ENCODE measurements at regions not wholly inside any gene's neighbourhood (a gene's known extent, or its start where the extent isn't known, plus 50 kb on each side); places are given as distances from the start of the nearest gene placed in this dataset.
"Not testable (repeated sequence)": the region's sequence is repeated elsewhere in the genome, so short reads cannot be mapped to it uniquely, and the experiment has no call there.

DNA sequence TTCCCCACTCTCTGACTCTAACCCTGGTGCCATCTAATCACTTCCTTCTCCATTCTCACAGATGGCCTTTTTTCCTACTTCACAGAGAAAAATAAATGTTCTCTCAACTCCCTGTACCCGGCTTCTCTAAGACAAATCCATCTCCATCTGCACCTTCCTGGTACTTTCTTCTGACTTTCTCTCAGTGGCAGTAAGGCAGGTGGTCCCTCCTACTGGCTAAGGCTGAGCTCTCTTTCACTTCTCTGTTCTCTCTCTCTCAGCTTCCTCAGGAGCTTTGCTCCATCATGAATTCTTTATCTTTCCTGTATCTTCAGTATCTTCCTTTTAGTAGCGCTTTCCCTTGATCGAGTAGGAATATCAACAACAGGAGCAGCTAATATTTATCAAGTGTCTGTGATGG lies 421.6 kb downstream of the TMEM135 start:
- DNase-seq (ENCODE audit: low read depth, low spot score), result no peak
- no peak overlapping the region for H3K4me3 ChIP-seq (ENCODE audit: low read length)

DNA sequence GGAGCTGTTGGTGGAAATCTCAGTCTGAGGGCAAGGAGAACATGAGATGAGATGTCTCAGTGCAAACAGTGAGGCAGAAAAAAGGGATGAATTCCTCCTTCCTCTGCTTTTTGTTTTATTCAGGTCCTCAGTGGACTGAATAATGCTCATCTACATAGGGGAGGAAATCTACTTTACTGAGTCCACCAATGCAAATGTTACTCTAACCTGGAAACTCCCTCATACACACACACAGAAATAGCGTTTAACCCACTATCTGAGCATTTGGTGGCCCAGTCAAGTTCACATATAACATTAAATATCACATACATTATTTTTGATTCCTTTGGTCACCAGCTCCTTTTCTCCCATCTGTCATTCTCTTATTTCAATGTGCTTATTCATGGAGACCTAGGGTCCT lies 418.8 kb downstream of the TMEM135 start:
- no peak overlapping the region for H3K4me3 ChIP-seq (ENCODE audit: low read length)
- no peak for DNase-seq (ENCODE audit: low read depth, low spot score)

DNA sequence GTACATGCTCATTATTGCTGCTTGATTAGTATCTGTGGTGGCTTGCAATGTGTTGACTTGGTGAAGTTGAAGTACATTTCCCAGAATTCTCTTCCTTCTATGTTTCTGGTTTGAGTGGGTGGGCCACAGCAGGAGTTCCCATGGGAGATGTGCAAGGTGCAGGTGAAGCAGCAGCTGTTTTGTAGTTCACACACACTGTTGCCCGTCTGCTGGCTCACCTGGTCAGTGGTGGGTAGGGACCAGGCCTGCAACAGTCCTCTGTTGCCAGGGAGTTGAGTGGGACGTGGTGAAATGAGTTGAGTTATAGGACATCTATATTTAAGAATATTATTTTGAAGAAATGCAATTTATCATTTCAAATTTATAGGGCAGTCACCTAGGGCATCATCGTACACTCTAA lies 417.4 kb downstream of the TMEM135 start:
- H3K4me3 ChIP-seq (ENCODE audit: low read length), result no peak overlapping the region
- no peak for DNase-seq (ENCODE audit: low read depth, low spot score)

DNA sequence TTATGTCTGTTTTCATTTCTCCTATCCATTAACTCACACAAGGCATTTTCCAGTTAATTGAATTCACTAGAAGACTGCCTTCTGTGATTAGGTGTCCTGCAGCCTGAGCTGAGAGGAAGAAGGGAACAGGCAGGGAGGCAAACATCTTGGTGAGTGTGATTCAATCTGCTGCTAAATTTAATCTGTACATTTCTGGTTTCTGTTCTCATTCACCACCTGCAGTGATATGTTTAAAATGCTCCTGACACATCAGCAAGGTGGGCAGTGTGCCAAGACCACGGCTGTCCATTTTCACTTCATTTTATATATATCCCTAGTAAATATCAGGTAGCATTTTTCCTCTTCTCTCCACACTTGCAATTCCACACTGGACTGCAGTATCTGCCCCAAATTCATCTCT lies 416.5 kb downstream of the TMEM135 start:
- no peak for DNase-seq (ENCODE audit: low read depth, low spot score)
- H3K4me3 ChIP-seq (ENCODE audit: low read length), result no peak overlapping the region

DNA sequence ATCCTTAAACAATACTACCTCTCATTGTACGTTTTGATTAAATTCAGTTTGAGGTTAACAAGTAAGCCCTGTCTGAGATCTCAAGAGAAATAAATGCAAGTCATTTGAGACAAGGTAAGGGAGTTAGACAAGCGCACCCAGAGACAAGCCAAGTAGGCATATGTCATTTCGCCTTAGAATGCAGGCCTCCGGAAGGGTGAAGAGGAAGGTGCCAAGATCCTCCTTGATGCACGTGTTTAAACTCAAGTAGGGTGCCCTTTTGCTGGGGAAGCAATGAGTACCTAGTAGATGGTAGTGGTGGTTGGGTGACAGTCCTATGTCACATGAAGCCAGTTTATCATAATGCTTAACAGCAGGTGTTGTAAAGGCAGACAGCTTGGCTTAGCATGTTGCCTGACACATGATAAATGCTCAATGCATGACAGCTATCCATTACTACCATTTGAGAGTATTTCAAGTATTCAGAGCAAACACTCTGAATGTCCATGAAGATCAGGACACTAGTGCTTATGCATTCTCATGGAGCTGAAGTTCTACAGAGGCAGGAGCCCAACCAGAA lies 415.9 kb downstream of the TMEM135 start:
- DNase-seq (ENCODE audit: low read depth, low spot score), result no peak

DNA sequence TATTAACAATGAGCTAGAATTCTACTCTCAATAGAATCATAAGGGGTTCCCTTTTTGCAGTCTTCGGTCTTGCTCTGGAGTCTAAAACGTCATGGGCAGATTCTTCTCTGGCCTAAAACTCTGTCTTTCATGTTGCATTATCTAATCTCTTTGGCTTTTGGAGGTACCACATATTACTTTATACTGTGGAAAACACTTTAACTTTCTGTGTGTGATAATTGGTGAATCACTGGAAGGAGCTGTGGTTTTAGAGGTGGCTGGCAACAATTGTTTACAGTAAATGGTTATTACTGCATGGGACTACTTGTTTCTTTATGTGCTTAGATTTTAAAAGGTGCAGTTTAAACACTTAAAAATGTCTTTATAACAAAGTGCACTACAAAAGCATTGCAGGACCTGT lies 414.3 kb downstream of the TMEM135 start:
- H3K4me3 ChIP-seq (ENCODE audit: low read length); DNase-seq (ENCODE audit: low read depth, low spot score): not testable (repeated sequence)

More for the DNA sequence above, 415.9 kb downstream of the TMEM135 start:
- H3K4me3 ChIP-seq (ENCODE audit: low read length), result no peak overlapping the region

DNA sequence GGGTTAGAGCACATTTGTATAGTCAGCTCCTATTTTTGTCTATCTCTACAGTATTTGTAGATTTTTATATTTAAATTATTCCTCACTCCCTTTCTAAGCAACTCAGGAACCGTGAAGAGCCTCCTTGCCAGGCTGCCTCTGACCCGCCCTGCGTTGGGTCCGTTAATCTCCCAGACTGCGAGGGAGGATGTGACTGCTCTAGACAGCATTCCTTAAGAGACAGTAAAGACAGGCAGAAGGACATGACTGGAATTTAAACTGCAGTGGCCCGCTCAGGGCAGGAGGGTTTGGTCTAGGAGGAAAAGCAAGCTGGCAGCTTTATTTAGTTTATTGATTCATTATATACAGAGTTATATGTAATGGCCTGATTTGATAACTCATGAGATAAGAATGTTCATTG lies 413.7 kb downstream of the TMEM135 start:
- DNase-seq (ENCODE audit: low read depth, low spot score), result no peak
- H3K4me3 ChIP-seq (ENCODE audit: low read length), result no peak overlapping the region

DNA sequence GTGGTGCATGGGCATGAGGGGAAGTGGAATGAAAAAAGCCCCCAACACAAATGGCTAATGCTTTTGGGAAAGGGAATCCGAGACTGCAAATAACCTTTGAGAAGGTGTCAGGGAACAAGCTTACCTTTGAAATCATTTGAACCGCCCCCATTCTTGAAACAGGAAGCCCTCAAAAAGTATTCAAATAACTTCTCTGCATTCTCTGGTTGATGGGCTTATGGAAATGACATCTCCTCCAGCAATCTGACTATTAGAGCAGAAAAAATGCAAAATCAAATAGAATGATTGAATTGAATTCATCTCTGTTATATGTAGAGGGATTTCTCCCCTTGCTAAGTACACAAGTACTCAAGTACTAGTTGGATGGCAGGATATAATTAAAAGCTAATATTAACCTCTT lies 409.9 kb downstream of the TMEM135 start:
- no peak overlapping the region for H3K4me3 ChIP-seq (ENCODE audit: low read length)
- DNase-seq (ENCODE audit: low read depth, low spot score), result no peak

DNA sequence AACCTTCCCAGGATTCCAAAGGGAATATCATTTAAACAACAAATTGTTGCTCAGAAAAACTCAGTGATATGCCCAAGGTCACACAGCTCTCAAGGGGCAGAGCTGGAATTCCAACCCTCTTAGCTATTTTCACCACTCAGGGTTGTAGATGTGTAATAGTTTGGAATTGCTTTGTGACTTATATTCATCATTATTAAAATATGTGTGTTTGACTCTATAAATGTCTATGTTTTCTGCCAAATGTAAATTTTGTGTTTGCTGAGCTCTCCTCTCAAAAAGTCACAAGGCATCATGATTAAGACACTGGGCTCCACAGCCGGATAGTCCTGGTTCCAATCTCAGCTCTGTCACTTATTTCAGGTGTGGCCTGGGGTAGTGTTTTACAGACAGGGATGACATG lies 407.3 kb downstream of the TMEM135 start:
- no peak for DNase-seq (ENCODE audit: low read depth, low spot score)
- no peak overlapping the region for H3K4me3 ChIP-seq (ENCODE audit: low read length)

DNA sequence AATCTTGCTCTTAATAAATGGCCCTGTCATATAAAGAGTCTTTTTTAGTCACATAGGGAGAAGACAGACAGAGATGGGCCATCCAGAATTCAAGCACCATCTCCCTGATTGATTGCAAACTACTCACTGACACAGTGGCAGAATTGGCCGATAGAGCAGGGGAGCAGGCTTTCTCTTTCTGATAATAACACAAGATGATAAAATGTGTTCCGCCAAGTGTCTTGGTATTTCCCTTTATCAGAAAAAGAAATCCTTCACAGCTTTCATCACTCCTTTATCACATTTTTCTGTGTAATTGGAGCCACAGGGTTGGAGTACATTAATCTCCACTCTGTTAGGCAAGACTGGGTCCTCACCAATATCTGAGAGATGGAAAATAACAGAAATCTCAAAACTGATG lies 406.0 kb downstream of the TMEM135 start:
- no peak overlapping the region for H3K4me3 ChIP-seq (ENCODE audit: low read length)

DNA sequence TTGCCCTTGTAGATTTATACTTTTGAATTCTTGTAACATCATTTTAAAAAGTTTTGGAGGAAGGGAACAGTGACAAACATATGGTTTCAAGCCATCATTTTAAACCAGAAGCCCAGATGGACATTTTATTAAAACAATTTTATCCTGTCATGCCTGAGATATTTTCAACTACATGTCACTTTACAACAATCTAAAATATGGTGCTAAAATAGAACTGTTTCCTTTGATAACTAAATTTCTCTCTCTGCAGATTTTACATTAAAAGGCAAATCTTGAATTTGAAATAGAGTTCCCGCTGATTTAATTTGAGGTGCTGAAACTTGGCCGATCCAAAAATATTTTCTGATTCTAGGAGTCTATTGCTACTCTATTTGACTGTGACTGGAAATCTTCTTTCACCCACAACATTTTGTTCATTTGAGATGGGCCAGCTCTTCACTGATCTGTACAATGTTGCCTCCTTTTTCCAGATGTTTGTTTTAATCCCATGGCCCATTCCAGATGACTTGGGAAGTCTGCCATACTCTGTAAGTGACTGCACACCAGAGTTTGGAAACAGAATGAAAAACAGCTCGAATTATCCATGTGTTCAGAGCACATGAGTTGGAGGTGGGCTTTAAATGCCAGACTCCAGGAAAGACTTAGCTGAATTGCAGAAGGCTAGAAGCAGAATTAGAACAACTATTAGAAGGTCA lies 402.5 kb downstream of the TMEM135 start:
- no peak overlapping the region for H3K4me3 ChIP-seq (ENCODE audit: low read length)
- no peak for DNase-seq (ENCODE audit: low read depth, low spot score)

More for the DNA sequence above, 406.0 kb downstream of the TMEM135 start:
- DNase-seq (ENCODE audit: low read depth, low spot score), result no peak

DNA sequence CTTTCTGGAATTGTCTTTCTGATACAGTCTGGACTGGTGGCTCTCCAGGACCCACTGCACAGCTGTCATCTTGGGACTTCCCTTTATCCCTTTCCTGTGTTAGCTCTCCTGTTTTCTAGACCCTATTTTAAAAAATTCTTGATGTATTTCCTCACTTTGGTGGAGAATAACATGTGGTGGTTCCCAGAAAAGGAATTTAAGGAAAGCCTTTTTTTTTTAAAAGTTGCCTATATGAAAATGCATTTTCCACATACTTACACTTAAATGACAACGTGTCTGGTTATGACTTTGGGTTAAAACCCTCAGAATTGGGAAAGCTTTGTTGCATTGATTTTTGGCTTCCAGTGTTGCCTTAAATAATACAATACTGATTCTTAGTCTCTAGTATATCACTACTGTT lies 400.7 kb downstream of the TMEM135 start:
- DNase-seq (ENCODE audit: low read depth, low spot score), result no peak
- H3K4me3 ChIP-seq (ENCODE audit: low read length), result no peak overlapping the region

DNA sequence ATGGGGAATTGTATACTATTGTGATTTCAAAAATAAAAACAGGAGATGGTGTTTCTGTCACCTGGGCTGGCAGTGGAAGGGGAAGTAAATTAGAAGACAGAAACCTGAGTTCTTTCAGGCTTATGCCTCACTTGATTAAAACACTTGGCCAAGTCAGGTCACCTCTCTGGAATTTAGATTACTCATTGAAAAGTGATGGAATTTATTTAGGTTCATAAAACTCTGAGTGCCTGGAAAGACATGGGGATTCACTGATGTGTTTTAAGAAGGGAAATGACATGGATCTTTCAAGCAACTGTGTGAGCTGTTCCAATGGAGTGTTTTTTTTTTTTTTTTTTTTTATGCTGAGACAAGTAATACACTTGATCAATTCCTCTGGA lies 400.1 kb downstream of the TMEM135 start:
- H3K4me3 ChIP-seq (ENCODE audit: low read length), result no peak overlapping the region
- no peak for DNase-seq (ENCODE audit: low read depth, low spot score)

DNA sequence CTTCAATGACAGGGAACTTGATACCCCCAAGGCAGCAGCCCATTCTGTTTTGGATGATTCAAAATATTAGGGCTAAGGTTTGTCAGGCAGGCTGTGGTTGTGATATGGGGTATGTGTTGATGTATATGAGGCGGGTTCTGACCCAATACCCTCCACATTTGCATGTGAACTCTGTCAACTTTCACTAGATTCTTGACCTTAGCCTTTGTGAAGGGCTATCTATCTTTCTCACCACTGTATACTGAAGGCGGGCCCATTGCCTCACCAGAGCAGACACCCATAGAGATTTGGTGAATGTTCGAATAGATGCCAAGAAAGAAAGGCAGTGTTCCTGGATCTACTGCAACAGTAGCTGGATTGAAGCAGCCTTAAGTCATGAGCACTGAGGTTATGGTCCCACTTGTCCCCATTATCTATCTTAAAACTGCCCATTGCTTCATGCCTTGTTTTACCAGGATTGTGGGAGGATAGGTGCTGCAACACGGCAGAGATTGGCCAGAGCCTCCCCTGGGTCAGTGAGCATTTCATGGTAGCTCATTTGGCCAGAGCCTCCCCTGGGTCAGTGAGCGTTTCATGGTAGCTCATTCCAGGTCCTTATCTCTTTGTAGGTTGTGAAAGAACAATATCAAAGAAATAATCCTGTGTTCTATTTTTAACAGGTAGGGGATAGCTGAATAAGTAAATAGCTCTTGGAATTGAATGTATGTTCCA lies 399.6 kb downstream of the TMEM135 start:
- no peak for DNase-seq (ENCODE audit: low read depth, low spot score)
- no peak overlapping the region for H3K4me3 ChIP-seq (ENCODE audit: low read length)

DNA sequence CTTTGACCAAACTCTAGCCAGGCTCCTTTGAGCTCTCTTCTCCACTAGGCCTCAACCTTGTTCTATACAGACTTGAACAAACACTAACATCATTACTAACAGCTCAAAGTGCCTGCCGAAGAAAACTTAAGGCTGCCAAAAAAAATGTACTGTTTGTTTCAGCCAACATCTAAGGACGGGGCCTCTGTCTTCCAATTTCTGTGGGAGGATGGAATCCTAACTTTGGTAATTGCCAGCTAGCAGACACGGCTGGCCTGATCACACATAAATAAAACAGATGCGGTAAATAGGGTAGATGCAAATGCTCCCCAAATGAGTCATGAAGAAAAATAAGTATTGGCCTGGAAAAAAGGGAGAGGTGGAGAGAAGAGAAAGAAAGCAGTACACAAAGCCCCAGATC lies 394.3 kb downstream of the TMEM135 start:
- H3K4me3 ChIP-seq (ENCODE audit: low read length), result no peak overlapping the region
- DNase-seq (ENCODE audit: low read depth, low spot score), result no peak

DNA sequence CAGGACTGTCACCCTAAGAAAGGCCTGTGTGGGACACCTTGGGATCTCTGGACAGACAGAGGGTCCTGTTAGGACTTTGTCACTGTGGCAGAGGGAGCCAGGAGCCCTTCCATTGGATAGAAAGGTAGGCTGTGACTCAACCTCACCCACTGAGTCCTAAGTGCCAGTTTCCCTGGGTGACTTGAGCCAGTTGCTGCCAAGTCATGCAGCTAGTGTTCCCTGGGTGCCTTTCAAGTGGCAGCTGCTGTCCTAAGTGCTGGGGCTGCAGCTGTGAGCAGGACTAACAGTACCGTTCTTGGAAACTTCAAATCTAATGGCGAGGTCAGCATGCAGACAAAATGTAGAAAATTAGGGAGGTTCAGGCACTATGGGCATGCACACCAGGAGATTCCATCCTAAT lies 393.7 kb downstream of the TMEM135 start:
- DNase-seq (ENCODE audit: low read depth, low spot score), result no peak
- H3K4me3 ChIP-seq (ENCODE audit: low read length), result no peak overlapping the region

DNA sequence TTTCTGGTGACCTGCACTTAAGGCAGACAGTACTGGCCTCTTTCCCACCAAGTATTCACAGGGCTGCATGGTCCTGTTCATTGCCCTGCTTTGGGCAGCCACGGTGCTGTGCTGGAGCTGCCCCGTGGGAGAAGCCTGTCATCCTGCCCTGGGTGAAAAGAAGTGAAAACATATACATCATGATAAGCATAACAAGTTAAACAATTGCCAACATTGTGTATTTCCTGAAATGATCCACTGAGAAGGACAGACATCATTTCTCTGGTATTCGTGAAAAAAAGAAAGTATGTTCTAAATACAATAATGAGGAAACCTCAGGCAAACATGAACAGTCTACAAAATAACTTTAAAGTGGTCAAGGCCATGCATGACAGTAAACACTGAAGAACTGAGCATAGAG lies 393.1 kb downstream of the TMEM135 start:
- no peak for DNase-seq (ENCODE audit: low read depth, low spot score)
- no peak overlapping the region for H3K4me3 ChIP-seq (ENCODE audit: low read length)

DNA sequence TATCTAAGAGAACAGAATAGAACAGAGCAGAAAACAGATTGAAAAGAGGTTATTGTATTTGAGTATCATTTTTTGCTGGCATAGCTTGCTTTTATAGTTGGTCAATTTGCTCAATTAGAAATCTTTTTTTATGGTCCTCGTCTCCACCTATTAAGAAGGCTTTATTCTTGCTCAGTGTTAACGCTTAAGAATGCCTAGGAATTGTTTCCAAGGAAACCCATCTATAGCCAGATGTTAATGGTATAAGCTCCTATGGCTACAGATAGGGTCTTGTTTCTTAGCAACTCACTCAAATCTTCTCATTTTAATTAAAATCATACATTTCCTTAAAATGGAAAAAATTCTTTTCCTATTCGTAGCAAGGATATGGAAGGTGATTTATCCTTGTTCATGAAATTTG lies 392.3 kb downstream of the TMEM135 start:
- no peak overlapping the region for H3K4me3 ChIP-seq (ENCODE audit: low read length)
- DNase-seq (ENCODE audit: low read depth, low spot score), result no peak

DNA sequence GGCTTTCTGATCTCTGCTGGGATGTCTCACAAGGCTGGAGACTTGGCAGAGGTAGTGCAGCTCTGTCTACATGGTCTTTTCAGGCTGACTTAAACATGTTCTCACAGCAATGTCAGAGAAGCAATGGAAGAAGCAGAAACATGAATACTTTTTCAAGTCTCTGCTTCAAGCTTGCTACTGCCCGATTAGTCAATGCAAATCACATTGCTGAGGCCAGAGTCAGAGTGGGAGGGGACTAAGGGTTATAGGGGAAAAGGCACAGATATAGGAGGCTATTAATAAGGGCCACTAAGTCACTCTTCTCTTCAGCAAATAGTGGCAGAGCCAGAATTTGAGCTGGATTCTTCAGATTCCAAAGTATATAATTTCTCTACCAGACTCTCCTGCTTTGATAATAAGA lies 390.5 kb downstream of the TMEM135 start:
- no peak for DNase-seq (ENCODE audit: low read depth, low spot score)
- no peak overlapping the region for H3K4me3 ChIP-seq (ENCODE audit: low read length)

DNA sequence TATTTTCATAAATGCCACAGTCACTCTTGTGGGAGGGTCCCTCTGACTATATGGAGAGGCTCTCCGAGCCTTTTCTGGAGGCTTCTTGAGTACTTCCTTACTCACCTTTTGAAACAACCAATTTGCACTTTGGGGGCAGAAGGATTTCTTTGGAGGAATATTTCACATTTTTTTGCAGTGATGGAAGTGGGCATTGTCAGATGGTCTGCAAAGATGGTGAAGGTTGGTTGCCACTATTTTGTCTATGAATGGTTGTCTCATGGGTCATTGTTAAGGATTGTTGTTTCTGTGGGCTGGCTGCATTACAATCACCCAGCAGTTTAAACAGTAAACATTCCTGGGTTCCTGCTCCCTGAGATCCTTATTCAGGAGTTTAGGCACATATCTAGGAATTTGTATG lies 388.2 kb downstream of the TMEM135 start:
- no peak overlapping the region for H3K4me3 ChIP-seq (ENCODE audit: low read length)
- no peak for DNase-seq (ENCODE audit: low read depth, low spot score)

DNA sequence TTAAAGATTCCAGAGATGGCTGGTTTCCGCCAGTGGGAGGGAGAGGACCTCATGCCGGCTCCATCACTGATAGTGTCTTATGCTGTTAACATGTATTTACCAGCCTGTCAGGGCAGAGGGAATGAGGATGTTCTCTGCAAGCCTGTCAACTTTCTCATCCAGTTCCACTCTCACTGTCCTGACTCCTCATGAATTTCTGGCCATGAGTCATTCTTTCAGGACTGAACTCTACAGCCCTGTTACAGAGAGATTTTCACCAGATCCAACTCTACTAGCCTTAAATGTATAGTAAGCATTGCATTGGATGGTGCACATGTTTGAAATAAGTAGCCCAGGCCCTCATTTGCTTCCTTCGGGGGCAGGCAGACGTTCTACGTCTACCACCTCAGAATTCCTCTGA lies 387.7 kb downstream of the TMEM135 start:
- no peak overlapping the region for H3K4me3 ChIP-seq (ENCODE audit: low read length)
- DNase-seq (ENCODE audit: low read depth, low spot score), result no peak

Measured in Jurkat, Clone E6-1 (cell line).